GM21717 (cell line): ENCODE measurements at regions not wholly inside any gene's neighbourhood (a gene's known extent, or its start where the extent isn't known, plus 50 kb on each side); places are given as distances from the start of the nearest gene placed in this dataset.
A peak's percentile ranks its signal among the peaks of the same experiment; 100 is the strongest.
"Not testable (repeated sequence)": the region's sequence is repeated elsewhere in the genome, so short reads cannot be mapped to it uniquely, and the experiment has no call there.

Experiments used
- ATAC-seq: cut with Tn5 transposase; IDR thresholded peaks from one replicate; pipeline ENCODE4 v1.9.1; 2021; ENCODE audit warnings: mild to moderate bottlenecking, moderate library complexity; ENCODE audit not compliant: unreplicated experiment

- ATAC-seq = no peak
Measured at GRCh38 chr2:57465967-57466366, 580.6 kb upstream of the VRK2 start.

- ATAC-seq = no peak
Measured at GRCh38 chr2:57475391-57475790, 571.2 kb upstream of the VRK2 start.

- no peak for ATAC-seq
Measured at GRCh38 chr2:57479981-57480380, 566.6 kb upstream of the VRK2 start.

- ATAC-seq = no peak
Measured at GRCh38 chr2:57488061-57488460, 558.5 kb upstream of the VRK2 start.

- no peak for ATAC-seq
Measured at GRCh38 chr2:57490741-57491140, 555.9 kb upstream of the VRK2 start.

GRCh38 chr2:57491213-57491612 is 555.4 kb upstream of the VRK2 start:
- no peak for ATAC-seq

- not testable (repeated sequence) for ATAC-seq
Measured at GRCh38 chr2:57493966-57494365, 552.6 kb upstream of the VRK2 start.

GRCh38 chr2:57497489-57498096 is 549.0 kb upstream of the VRK2 start:
- ATAC-seq = peak; percentile 73

GRCh38 chr2:57504787-57505186 is 541.8 kb upstream of the VRK2 start:
- ATAC-seq = no peak

- no peak for ATAC-seq
Measured at GRCh38 chr2:57509189-57509588, 537.4 kb upstream of the VRK2 start.

- no peak for ATAC-seq
Measured at GRCh38 chr2:57510704-57511103, 535.9 kb upstream of the VRK2 start.

GRCh38 chr2:57515366-57515765 is 531.2 kb upstream of the VRK2 start:
- no peak for ATAC-seq

GRCh38 chr2:57516698-57517340 is 529.8 kb upstream of the VRK2 start:
- peak; percentile 89 for ATAC-seq

GRCh38 chr2:57523304-57523703 is 523.3 kb upstream of the VRK2 start:
- ATAC-seq = no peak

GRCh38 chr2:57527685-57528084 is 518.9 kb upstream of the VRK2 start:
- ATAC-seq = no peak

- ATAC-seq = no peak
Measured at GRCh38 chr2:57528499-57528898, 518.1 kb upstream of the VRK2 start.

GRCh38 chr2:57534358-57534757 is 512.2 kb upstream of the VRK2 start:
- no peak for ATAC-seq

- no peak for ATAC-seq
Measured at GRCh38 chr2:57536535-57537231, 509.9 kb upstream of the VRK2 start.

GRCh38 chr2:57539761-57540160 is 506.8 kb upstream of the VRK2 start:
- no peak for ATAC-seq

- ATAC-seq = no peak
Measured at GRCh38 chr2:57542081-57542480, 504.5 kb upstream of the VRK2 start.

- ATAC-seq = no peak
Measured at GRCh38 chr2:57543211-57543610, 503.4 kb upstream of the VRK2 start.

- ATAC-seq = no peak
Measured at GRCh38 chr2:57544624-57545023, 502.0 kb upstream of the VRK2 start.
